Endothelial cell of hepatic sinusoid (primary cell): ENCODE measurements at regions not wholly inside any gene's neighbourhood (a gene's known extent, or its start where the extent isn't known, plus 50 kb on each side); places are given as distances from the start of the nearest gene placed in this dataset.

ENCODE experiments used
- in situ Hi-C: cut with HindIII; loops from 2 replicates; pipeline ENCODE4 v1.10.0; 2017; ENCODE audit warnings: low sequenced_read_pairs

- in situ Hi-C loops = no loop called here
Observed at GRCh38 chr2:186276909-186277308, 209.2 kb upstream of the ZC3H15 start.

GRCh38 chr2:186281726-186282125 is 204.3 kb upstream of the ZC3H15 start:
- in situ Hi-C loops = no loop called here

- in situ Hi-C loops = no loop called here
Observed at GRCh38 chr2:186294248-186294888, 191.7 kb upstream of the ZC3H15 start.

- in situ Hi-C loops = loop anchor here (5.0 kb wide), 1 partner anchor 33 kb away; no protein-coding TSS in a partner anchor
Observed at GRCh38 chr2:186299610-186300009, 186.4 kb upstream of the ZC3H15 start.

GRCh38 chr2:186302263-186302662 is 183.8 kb upstream of the ZC3H15 start:
- in situ Hi-C loops = no loop called here

GRCh38 chr2:186303091-186303490 is 183.0 kb upstream of the ZC3H15 start:
- in situ Hi-C loops = no loop called here

GRCh38 chr2:186304064-186304463 is 182.0 kb upstream of the ZC3H15 start:
- in situ Hi-C loops = no loop called here

- in situ Hi-C loops = no loop called here
Observed at GRCh38 chr2:186306754-186307153, 179.3 kb upstream of the ZC3H15 start.

- in situ Hi-C loops = no loop called here
Observed at GRCh38 chr2:186307871-186308270, 178.2 kb upstream of the ZC3H15 start.

GRCh38 chr2:186308347-186308746 is 177.7 kb upstream of the ZC3H15 start:
- in situ Hi-C loops = no loop called here

- in situ Hi-C loops = no loop called here
Observed at GRCh38 chr2:186309901-186310300, 176.2 kb upstream of the ZC3H15 start.

GRCh38 chr2:186319105-186319504 is 167.0 kb upstream of the ZC3H15 start:
- in situ Hi-C loops = no loop called here

- in situ Hi-C loops = no loop called here
Observed at GRCh38 chr2:186325827-186326535, 160.1 kb upstream of the ZC3H15 start.

GRCh38 chr2:186327251-186327868 is 158.7 kb upstream of the ZC3H15 start:
- in situ Hi-C loops = no loop called here

- in situ Hi-C loops = no loop called here
Observed at GRCh38 chr2:186328838-186329237, 157.2 kb upstream of the ZC3H15 start.

- in situ Hi-C loops = loop anchor here (5.0 kb wide), 1 partner anchor 33 kb away; no protein-coding TSS in a partner anchor
Observed at GRCh38 chr2:186330050-186330449, 156.0 kb upstream of the ZC3H15 start.

- in situ Hi-C loops = no loop called here
Observed at GRCh38 chr2:186339716-186340115, 146.3 kb upstream of the ZC3H15 start.

GRCh38 chr2:186342029-186342428 is 144.0 kb upstream of the ZC3H15 start:
- in situ Hi-C loops = no loop called here

GRCh38 chr2:186345745-186346144 is 140.3 kb upstream of the ZC3H15 start:
- in situ Hi-C loops = no loop called here

GRCh38 chr2:186346216-186346615 is 139.8 kb upstream of the ZC3H15 start:
- in situ Hi-C loops = no loop called here

GRCh38 chr2:186347472-186347871 is 138.6 kb upstream of the ZC3H15 start:
- in situ Hi-C loops = no loop called here

- in situ Hi-C loops = no loop called here
Observed at GRCh38 chr2:186348200-186348599, 137.9 kb upstream of the ZC3H15 start.
